ENCODE measurements at regions not wholly inside any gene's neighbourhood (a gene's known extent, or its start where the extent isn't known, plus 50 kb on each side); places are given as distances from the start of the nearest gene placed in this dataset.

GRCh38 chr1:47655521-47656300 lies 217.9 kb downstream of the FOXD2 start:
- no peak for TF ChIP-seq POLR2A (IDR thresholded peaks at IDR 0.05; ENCODE audit: low read depth, low read length)
- no peak for TF ChIP-seq TAF1 (IDR thresholded peaks at IDR 0.05; ENCODE audit: borderline replicate concordance, low read depth, low read length)
- TF ChIP-seq POLR2AphosphoS5 (IDR thresholded peaks at IDR 0.05; ENCODE audit: low read depth, low read length): no peak
